Mesenchymal stem cell (in vitro differentiated cells and primary cell): ENCODE measurements at regions not wholly inside any gene's neighbourhood (a gene's known extent, or its start where the extent isn't known, plus 50 kb on each side); places are given as distances from the start of the nearest gene placed in this dataset.
A peak's percentile ranks its signal among the peaks of the same experiment; 100 is the strongest.

Experiments
- DNase-seq: peaks from one replicate; pipeline ENCODE4 v3.0.0-alpha.2; 2013
- H2AFZ ChIP-seq: one replicate; pipeline ENCODE4 v1.6.1; 2013; ENCODE audit warnings: low read depth, mild to moderate bottlenecking, control low read depth, inconsistent platforms, low read length, moderate library complexity
- H2AK5ac ChIP-seq: 2 replicates; pipeline ENCODE4 v1.6.1; 2013; ENCODE audit warnings: low read length, moderate library complexity, mild to moderate bottlenecking, inconsistent platforms; ENCODE audit not compliant: severe bottlenecking
- H2BK120ac ChIP-seq: one replicate; pipeline ENCODE4 v1.6.1; 2013; ENCODE audit warnings: low read depth, mild to moderate bottlenecking, inconsistent platforms, low read length, moderate library complexity
- H2BK12ac ChIP-seq, 2 experiments: one replicate each; pipeline ENCODE4 v1.6.1; 2013; ENCODE audit warnings: inconsistent platforms in 2 of 2, low read length in 2 of 2, mild to moderate bottlenecking in 2 of 2, moderate library complexity in 2 of 2, control low read depth in 1 of 2
- H2BK15ac ChIP-seq: one replicate; pipeline ENCODE4 v1.6.1; 2013; ENCODE audit warnings: mild to moderate bottlenecking, low read depth, inconsistent platforms; ENCODE audit not compliant: poor library complexity, severe bottlenecking
- H2BK5ac ChIP-seq: 2 replicates; pipeline ENCODE4 v1.6.1; 2013; ENCODE audit warnings: low read depth, mild to moderate bottlenecking, low read length, control low read depth, inconsistent platforms; ENCODE audit not compliant: poor library complexity, severe bottlenecking
- H3K14ac ChIP-seq, 2 experiments: one replicate each; pipeline ENCODE4 v1.6.1; 2013; ENCODE audit warnings: inconsistent platforms in 2 of 2, low read length in 2 of 2, control low read depth in 1 of 2, mild to moderate bottlenecking in 1 of 2, moderate library complexity in 1 of 2
- H3K18ac ChIP-seq, 2 experiments: one replicate each; pipeline ENCODE4 v1.6.1; 2013; ENCODE audit warnings: inconsistent platforms in 2 of 2, low read length in 2 of 2, control low read depth in 1 of 2, low read depth in 1 of 2, mild to moderate bottlenecking in 1 of 2
- H3K23ac ChIP-seq, 2 experiments: one replicate each; pipeline ENCODE4 v1.6.1; 2013; ENCODE audit warnings: inconsistent platforms in 2 of 2, low read length in 2 of 2, mild to moderate bottlenecking in 2 of 2, moderate library complexity in 2 of 2, control low read depth in 1 of 2
- H3K27ac ChIP-seq: 2 replicates; pipeline ENCODE4 v1.5.1; 2013; ENCODE audit warnings: mild to moderate bottlenecking, moderate library complexity, low read length, control low read depth, inconsistent platforms; ENCODE audit not compliant: poor library complexity, severe bottlenecking
- H3K27me3 ChIP-seq, 2 experiments: 2 replicates each; pipeline versions ENCODE4 v1.6.1 to v1.7.0; 2013; ENCODE audit warnings: low read length in 2 of 2, mild to moderate bottlenecking in 2 of 2, moderate library complexity in 2 of 2, control low read depth in 1 of 2, inconsistent platforms in 1 of 2; ENCODE audit not compliant: control insufficient read depth in 1 of 2, insufficient read depth in 1 of 2
- H3K36me3 ChIP-seq, 2 experiments: 2 replicates each; pipeline versions ENCODE4 v1.6.1 to v1.7.0; 2013; ENCODE audit warnings: low read length in 2 of 2, control low read depth in 1 of 2, inconsistent platforms in 1 of 2, low read depth in 1 of 2, mild to moderate bottlenecking in 1 of 2; ENCODE audit not compliant: insufficient read depth in 2 of 2, control insufficient read depth in 1 of 2
- H3K4ac ChIP-seq, 2 experiments: one replicate each; pipeline ENCODE4 v1.6.1; 2013; ENCODE audit warnings: inconsistent platforms in 2 of 2, low read length in 2 of 2, mild to moderate bottlenecking in 2 of 2, moderate library complexity in 2 of 2, control low read depth in 1 of 2, low read depth in 1 of 2
- H3K4me1 ChIP-seq: 2 replicates; pipeline ENCODE4 v1.6.1; 2013; ENCODE audit warnings: low read depth, low read length, control low read depth; ENCODE audit not compliant: control insufficient read depth, insufficient read depth
- H3K4me2 ChIP-seq: 2 replicates; pipeline ENCODE4 v1.6.1; 2013; ENCODE audit warnings: low read length, mild to moderate bottlenecking, inconsistent platforms; ENCODE audit not compliant: poor library complexity, severe bottlenecking
- H3K4me3 ChIP-seq, 2 experiments: 2 replicates each; pipeline versions ENCODE4 v1.5.1 to v1.7.0; 2013; ENCODE audit warnings: low read length in 2 of 2, mild to moderate bottlenecking in 2 of 2, control low read depth in 1 of 2, low read depth in 1 of 2; ENCODE audit not compliant: insufficient read depth in 1 of 2
- H3K79me1 ChIP-seq: replicated peaks from 2 replicates; pipeline ENCODE4 v1.6.1; 2013; ENCODE audit warnings: mild to moderate bottlenecking, control low read depth, low read length, inconsistent platforms; ENCODE audit not compliant: poor library complexity, severe bottlenecking
- H3K9ac ChIP-seq: 2 replicates; pipeline ENCODE4 v1.7.0; 2013; ENCODE audit warnings: mild to moderate bottlenecking, low read length, moderate library complexity
- H3K9me3 ChIP-seq: 2 replicates; pipeline ENCODE4 v1.7.0; 2013; ENCODE audit warnings: mild to moderate bottlenecking, low read length; ENCODE audit not compliant: control insufficient read depth
- H4K8ac ChIP-seq: one replicate; pipeline ENCODE4 v1.6.1; 2013; ENCODE audit warnings: inconsistent platforms, mild to moderate bottlenecking, low read length, moderate library complexity
- H4K91ac ChIP-seq: one replicate; pipeline ENCODE4 v1.6.1; 2013; ENCODE audit warnings: mild to moderate bottlenecking, low read length, inconsistent platforms
- WGBS: methylation state at CpG from one replicate; pipeline ENCODE4 v1.1.7; 2013; ENCODE audit warnings: mixed read lengths; 5-methylcytosine and 5-hydroxymethylcytosine counted together

- no peaks in the 10 kb centered on the region for H3K36me3 ChIP-seq
- H3K9ac ChIP-seq: no peak overlapping the region
- H4K8ac ChIP-seq: no peak overlapping the region
- peaks cover 0 to 5% of the 10 kb centered on the region in 2 experiments for H3K27me3 ChIP-seq
- H3K18ac ChIP-seq: no peak overlapping the region
- no peak for DNase-seq
- H2AK5ac ChIP-seq: no peak overlapping the region
- H2BK120ac ChIP-seq: no peak overlapping the region
- H3K4me3 ChIP-seq: no peak overlapping the region
- no peak overlapping the region for H2BK15ac ChIP-seq
- no peak overlapping the region for H2BK5ac ChIP-seq
- no peak overlapping the region for H3K23ac ChIP-seq
- H3K4me1 ChIP-seq: no peaks in the 10 kb centered on the region
- H2AFZ ChIP-seq: no peak overlapping the region
- no peak overlapping the region for H4K91ac ChIP-seq
- no peak overlapping the region for H3K4me2 ChIP-seq
- H3K4ac ChIP-seq: no peak overlapping the region
- no peak overlapping the region for H3K14ac ChIP-seq
- H3K79me1 ChIP-seq: no peaks in the 10 kb centered on the region
- no peak overlapping the region for H2BK12ac ChIP-seq
- H3K9me3 ChIP-seq: no peaks in the 10 kb centered on the region
- 90% methylated on average over 10 of the region's 12 CpGs for WGBS
- H3K27ac ChIP-seq: no peak overlapping the region
Observed at GRCh38 chr2:129791712-129792111, 187.8 kb upstream of the RAB6C start.

- peak overlapping the region in 1 of 2 experiments; percentile 52 for H3K23ac ChIP-seq
- no peak overlapping the region for H4K8ac ChIP-seq
- no peak overlapping the region for H2BK15ac ChIP-seq
- no peak overlapping the region for H3K9ac ChIP-seq
- WGBS: 75% methylated on average over 5 of the region's 5 CpGs
- H2BK5ac ChIP-seq: no peak overlapping the region
- H2BK12ac ChIP-seq: no peak overlapping the region
- no peak overlapping the region for H3K14ac ChIP-seq
- no peaks in the 10 kb centered on the region for H3K9me3 ChIP-seq
- H3K18ac ChIP-seq: no peak overlapping the region
- H2AFZ ChIP-seq: no peak overlapping the region
- H3K4me1 ChIP-seq: no peaks in the 10 kb centered on the region
- H3K27ac ChIP-seq: no peak overlapping the region
- H3K4ac ChIP-seq: no peak overlapping the region
- H3K79me1 ChIP-seq: no peaks in the 10 kb centered on the region
- no peak for DNase-seq
- H4K91ac ChIP-seq: no peak overlapping the region
- no peaks in the 10 kb centered on the region for H3K36me3 ChIP-seq
- H2AK5ac ChIP-seq: no peak overlapping the region
- H3K4me2 ChIP-seq: no peak overlapping the region
- H3K27me3 ChIP-seq: peaks cover 0 to 12% of the 10 kb centered on the region in 2 experiments
- no peak overlapping the region for H3K4me3 ChIP-seq
- no peak overlapping the region for H2BK120ac ChIP-seq
Observed at GRCh38 chr2:129793431-129793902, 186.0 kb upstream of the RAB6C start.

GRCh38 chr2:129794116-129794515, 185.3 kb upstream of the RAB6C start:
- H3K4me1 ChIP-seq: no peaks in the 10 kb centered on the region
- no peak overlapping the region for H3K27ac ChIP-seq
- H3K4ac ChIP-seq: no peak overlapping the region
- H3K4me3 ChIP-seq: no peak overlapping the region
- H3K14ac ChIP-seq: no peak overlapping the region
- H2AK5ac ChIP-seq: no peak overlapping the region
- WGBS: 54% methylated on average over 5 of the region's 5 CpGs
- no peak overlapping the region for H3K23ac ChIP-seq
- no peaks in the 10 kb centered on the region for H3K9me3 ChIP-seq
- H3K27me3 ChIP-seq: peaks cover 0 to 12% of the 10 kb centered on the region in 2 experiments
- H2AFZ ChIP-seq: no peak overlapping the region
- no peak overlapping the region for H3K4me2 ChIP-seq
- H3K18ac ChIP-seq: no peak overlapping the region
- H3K36me3 ChIP-seq: no peaks in the 10 kb centered on the region
- H2BK12ac ChIP-seq: no peak overlapping the region
- H3K9ac ChIP-seq: no peak overlapping the region
- H3K79me1 ChIP-seq: no peaks in the 10 kb centered on the region
- no peak overlapping the region for H4K91ac ChIP-seq
- no peak for DNase-seq
- no peak overlapping the region for H2BK5ac ChIP-seq
- H2BK120ac ChIP-seq: no peak overlapping the region
- H2BK15ac ChIP-seq: no peak overlapping the region
- H4K8ac ChIP-seq: no peak overlapping the region

- Histone ChIP-seq H3K4me3 (no peak overlapping the region), H3K27ac (no peak overlapping the region), H2AK5ac (no peak overlapping the region), H2BK12ac (no peak overlapping the region), H3K18ac (no peak overlapping the region), H3K79me1 (no peaks in the 10 kb centered on the region), H3K36me3 (no peaks in the 10 kb centered on the region), H4K8ac (no peak overlapping the region), H3K4me2 (no peak overlapping the region), H2BK120ac (no peak overlapping the region), H2AFZ (no peak overlapping the region), H3K4me1 (no peaks in the 10 kb centered on the region), H3K9me3 (no peaks in the 10 kb centered on the region), H3K14ac (no peak overlapping the region), H3K27me3 (peaks cover 0 to 12% of the 10 kb centered on the region in 2 experiments), H4K91ac (no peak overlapping the region), H3K9ac (no peak overlapping the region), H2BK15ac (no peak overlapping the region), H3K4ac (no peak overlapping the region), H2BK5ac (no peak overlapping the region), H3K23ac (no peak overlapping the region)
- WGBS: 80% methylated on average over 15 of the region's 15 CpGs
- no peak for DNase-seq
Observed at GRCh38 chr2:129794540-129794939, 184.9 kb upstream of the RAB6C start.
